ENCODE measurements at regions not wholly inside any gene's neighbourhood (a gene's known extent, or its start where the extent isn't known, plus 50 kb on each side); places are given as distances from the start of the nearest gene placed in this dataset.
"Not testable (repeated sequence)": the region's sequence is repeated elsewhere in the genome, so short reads cannot be mapped to it uniquely, and the experiment has no call there.

GRCh38 chr10:21449288-21449966 is 76.1 kb downstream of the SKIDA1 start:
- DNase-seq: no peak
- no peaks in the 10 kb centered on the region for H3K9me3 ChIP-seq (ENCODE audit: control insufficient read depth in 2 of 3, insufficient read depth in 1 of 3, low read length in 3 of 3)

GRCh38 chr10:21445163-21445562 is 80.3 kb downstream of the SKIDA1 start:
- Histone ChIP-seq H3K36me3 (ENCODE audit: control insufficient read depth in 2 of 3, insufficient read depth in 3 of 3, low read length in 3 of 3) (no peaks in the 10 kb centered on the region), H3K27me3 (ENCODE audit: control insufficient read depth, insufficient read depth, low read length) (no peaks in the 10 kb centered on the region), H3K4me1 (ENCODE audit: control insufficient read depth in 2 of 3, insufficient read depth in 2 of 3, low read depth in 1 of 3, low read length in 3 of 3) (no peaks in the 10 kb centered on the region), H3K9ac (ENCODE audit: low read length in 3 of 3) (no peak overlapping the region), H3K4me3 (ENCODE audit: low read length in 3 of 3) (no peak overlapping the region), H3K9me3 (ENCODE audit: control insufficient read depth in 2 of 3, insufficient read depth in 1 of 3, low read length in 3 of 3) (no peaks in the 10 kb centered on the region), H3K27ac (ENCODE audit: low read depth in 2 of 2, low read length in 2 of 2) (no peak overlapping the region)
- intact Hi-C loops (cut with DNase I): no loop called here
- DNase-seq (no peak), FAIRE-seq (no peak)
- TF ChIP-seq CTCF (IDR thresholded peaks at IDR 0.05; ENCODE audit: borderline replicate concordance, extremely low read depth, insufficient read depth): no peak

More at GRCh38 chr10:21449288-21449966, 76.1 kb downstream of the SKIDA1 start:
- Histone ChIP-seq H3K4me1 (ENCODE audit: control insufficient read depth in 2 of 3, insufficient read depth in 2 of 3, low read depth in 1 of 3, low read length in 3 of 3) (no peaks in the 10 kb centered on the region), H3K9ac (ENCODE audit: low read length in 3 of 3) (no peak overlapping the region), H3K27me3 (ENCODE audit: control insufficient read depth, insufficient read depth, low read length) (no peaks in the 10 kb centered on the region), H3K4me3 (ENCODE audit: low read length in 3 of 3) (no peak overlapping the region), H3K27ac (ENCODE audit: low read depth in 2 of 2, low read length in 2 of 2) (no peak overlapping the region), H3K36me3 (ENCODE audit: control insufficient read depth in 2 of 3, insufficient read depth in 3 of 3, low read length in 3 of 3) (no peaks in the 10 kb centered on the region)
- no peak for FAIRE-seq
- TF ChIP-seq CTCF (IDR thresholded peaks at IDR 0.05; ENCODE audit: borderline replicate concordance, extremely low read depth, insufficient read depth): no peak
- intact Hi-C loops (cut with DNase I): no loop called here

GRCh38 chr10:21441625-21442024 is 83.9 kb downstream of the SKIDA1 start:
- no peaks in the 10 kb centered on the region for H3K9me3 ChIP-seq (ENCODE audit: control insufficient read depth in 2 of 3, insufficient read depth in 1 of 3, low read length in 3 of 3)
- no peak overlapping the region for H3K9ac ChIP-seq (ENCODE audit: low read length in 3 of 3)
- FAIRE-seq: no peak
- no peak overlapping the region for H3K4me3 ChIP-seq (ENCODE audit: low read length in 3 of 3)
- no peaks in the 10 kb centered on the region for H3K27me3 ChIP-seq (ENCODE audit: control insufficient read depth, insufficient read depth, low read length)
- no peak for TF ChIP-seq CTCF (IDR thresholded peaks at IDR 0.05; ENCODE audit: borderline replicate concordance, extremely low read depth, insufficient read depth)
- H3K27ac ChIP-seq (ENCODE audit: low read depth in 2 of 2, low read length in 2 of 2): no peak overlapping the region
- no peaks in the 10 kb centered on the region for H3K4me1 ChIP-seq (ENCODE audit: control insufficient read depth in 2 of 3, insufficient read depth in 2 of 3, low read depth in 1 of 3, low read length in 3 of 3)
- no peak for DNase-seq
- H3K36me3 ChIP-seq (ENCODE audit: control insufficient read depth in 2 of 3, insufficient read depth in 3 of 3, low read length in 3 of 3): no peaks in the 10 kb centered on the region
- intact Hi-C loops (cut with DNase I): no loop called here

GRCh38 chr10:21438914-21439313 is 86.6 kb downstream of the SKIDA1 start:
- H3K4me1 ChIP-seq (ENCODE audit: control insufficient read depth in 2 of 3, insufficient read depth in 2 of 3, low read depth in 1 of 3, low read length in 3 of 3); H3K36me3 ChIP-seq (ENCODE audit: control insufficient read depth in 2 of 3, insufficient read depth in 3 of 3, low read length in 3 of 3); FAIRE-seq; H3K27ac ChIP-seq (ENCODE audit: low read depth in 2 of 2, low read length in 2 of 2); H3K27me3 ChIP-seq (ENCODE audit: control insufficient read depth, insufficient read depth, low read length); intact Hi-C loops (cut with DNase I); H3K9me3 ChIP-seq (ENCODE audit: control insufficient read depth in 2 of 3, insufficient read depth in 1 of 3, low read length in 3 of 3); DNase-seq; H3K4me3 ChIP-seq (ENCODE audit: low read length in 3 of 3); H3K9ac ChIP-seq (ENCODE audit: low read length in 3 of 3): not testable (repeated sequence)
